Upper lobe of left lung (tissue), 6 donors: ENCODE measurements at regions not wholly inside any gene's neighbourhood (a gene's known extent, or its start where the extent isn't known, plus 50 kb on each side); places are given as distances from the start of the nearest gene placed in this dataset.
A peak's percentile ranks its signal among the peaks of the same experiment; 100 is the strongest.

Source experiments
- ATAC-seq, 2 donors: fragments of 200-7000 bp; cut with Tn5 transposase; one replicate each; pipeline ENCODE4 v1.9.1; 2022; ENCODE audit warnings: mild to moderate bottlenecking in 2 of 2, moderate library complexity in 2 of 2; ENCODE audit not compliant: low FRiP score in 2 of 2
- DNase-seq, 2 donors: peaks; one replicate each; pipeline ENCODE4 v3.0.0-alpha.2; 2019 to 2020
- H3K27ac ChIP-seq, 4 donors: fragments of 200-600 bp; sonication (generic); one replicate each; pipeline ENCODE4 v1.5.1; 2016 to 2019
- H3K27me3 ChIP-seq, 4 donors: fragments of 200-600 bp; sonication (generic); one replicate each; pipeline ENCODE4 v1.5.1; 2017 to 2019
- H3K36me3 ChIP-seq, 4 donors: fragments of 200-600 bp; sonication (generic); one replicate each; pipeline ENCODE4 v1.5.1; 2016 to 2019
- H3K4me1 ChIP-seq, 4 donors: fragments of 200-600 bp; sonication (generic); one replicate each; pipeline ENCODE4 v1.5.1; 2018 to 2019
- H3K4me3 ChIP-seq, 4 donors: fragments of 200-600 bp; sonication (generic); one replicate each; pipeline ENCODE4 v1.5.1; 2017 to 2019; ENCODE audit warnings: mild to moderate bottlenecking in 2 of 4, moderate library complexity in 1 of 4
- H3K9me3 ChIP-seq, 4 donors: fragments of 200-600 bp; sonication (generic); one replicate each; pipeline ENCODE4 v1.5.1; 2018 to 2019
- CTCF ChIP-seq, 6 experiments: fragments of 450-650 bp in 4 of 6; fragments of 200-600 bp in 2 of 6; sonication (generic) in 2 of 6; IDR thresholded peaks; one replicate each; pipeline ENCODE4 v1.5.1; 2016 to 2019; ENCODE audit warnings: antibody characterized with exemption in 6 of 6
- EP300 ChIP-seq, 4 donors: sonication (generic); formaldehyde crosslinking; IDR thresholded peaks; one replicate each; pipeline ENCODE4 v1.5.1; 2017; ENCODE audit warnings: antibody characterized with exemption in 4 of 4, control low read depth in 2 of 4
- POLR2A ChIP-seq, 4 donors: fragments of 450-650 bp; IDR thresholded peaks; one replicate each; pipeline ENCODE4 v1.5.1; 2016 to 2017; ENCODE audit warnings: antibody characterized with exemption in 4 of 4, mild to moderate bottlenecking in 2 of 4
- POLR2AphosphoS5 ChIP-seq, 2 donors: sonication (generic); formaldehyde crosslinking; IDR thresholded peaks; one replicate each; pipeline ENCODE4 v1.5.1; 2017; ENCODE audit warnings: antibody characterized with exemption in 2 of 2
- WGBS, 2 donors: methylation state at CpG; one replicate each; pipeline ENCODE4 v1.1.5; 2017 to 2018; 5-methylcytosine and 5-hydroxymethylcytosine counted together
- donor health status: DM: no; HTN: no; CAD: no; lungs with moderate emphysema.
- donor health status: DM: no; HTN: yes; CAD: no; lungs with severe emphysema.

DNA sequence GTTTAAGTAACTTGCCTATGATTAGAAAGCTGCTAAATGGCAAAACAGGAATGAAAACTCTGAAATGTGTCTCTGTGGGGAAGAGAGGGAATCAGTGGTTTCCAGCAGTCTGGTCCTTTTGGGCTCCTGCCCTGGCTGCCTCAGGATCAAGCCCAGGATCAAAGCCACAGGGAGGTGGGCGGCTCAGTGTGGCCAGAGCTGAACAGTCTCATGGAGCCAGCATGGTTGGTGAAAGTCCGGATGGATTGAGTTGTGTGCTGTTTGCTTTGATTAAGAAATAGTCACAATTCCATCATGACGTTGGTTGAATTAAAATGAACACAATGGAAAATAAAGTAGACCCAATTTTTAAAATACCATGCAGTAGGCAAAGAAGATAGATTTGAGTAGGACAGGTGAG lies 344.2 kb downstream of the LPIN1 start:
- no peak overlapping the region for H3K4me3 ChIP-seq
- ATAC-seq = no peak
- no peak for DNase-seq
- TF ChIP-seq CTCF (IDR thresholded peaks at IDR 0.05) = no peak
- WGBS, 2 donors = 90 to 98% methylated on average over 3 of the region's 3 CpGs
- no peaks in the 10 kb centered on the region for H3K27me3 ChIP-seq
- H3K27ac ChIP-seq = no peak overlapping the region
- no peaks in the 10 kb centered on the region for H3K36me3 ChIP-seq
- no peaks in the 10 kb centered on the region for H3K4me1 ChIP-seq
- no peaks in the 10 kb centered on the region for H3K9me3 ChIP-seq

DNA sequence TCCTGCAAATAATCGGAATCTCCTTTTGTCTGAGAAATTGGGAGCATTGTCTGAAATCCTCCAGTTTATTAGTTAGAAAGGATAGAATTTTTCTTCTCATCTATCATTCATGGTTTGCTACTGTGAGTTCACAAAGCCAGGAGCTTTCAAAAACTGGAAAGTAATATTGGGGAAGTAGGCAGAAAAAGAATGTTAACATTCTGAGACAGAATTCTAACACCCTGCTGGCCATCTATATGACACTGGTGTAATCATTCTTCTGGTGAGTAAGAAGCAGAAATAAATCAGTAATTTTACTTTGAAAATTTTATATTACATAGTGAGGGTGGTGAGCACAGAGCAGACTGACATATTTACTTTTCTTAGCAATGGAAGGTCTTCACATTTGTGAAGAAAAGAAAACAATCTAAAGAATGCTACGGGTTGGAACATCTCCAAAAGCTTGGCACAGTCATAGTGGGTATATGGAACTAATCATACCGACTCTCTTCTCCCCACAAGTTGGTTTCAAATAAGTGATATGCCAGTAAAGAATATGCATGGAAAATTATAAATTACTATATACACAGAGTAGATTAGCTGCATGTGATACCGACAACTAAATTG lies 344.9 kb downstream of the LPIN1 start:
- no peak overlapping the region for H3K27ac ChIP-seq
- H3K4me3 ChIP-seq = no peak overlapping the region
- no peak for DNase-seq
- no peaks in the 10 kb centered on the region for H3K4me1 ChIP-seq
- no peaks in the 10 kb centered on the region for H3K27me3 ChIP-seq
- no peaks in the 10 kb centered on the region for H3K36me3 ChIP-seq
- TF ChIP-seq EP300 (IDR thresholded peaks at IDR 0.05) (no peak), CTCF (IDR thresholded peaks at IDR 0.05) (no peak), POLR2AphosphoS5 (IDR thresholded peaks at IDR 0.05) (no peak), POLR2A (IDR thresholded peaks at IDR 0.05) (no peak)
- WGBS, 2 donors = 75 to 80% methylated on average over 4 of the region's 4 CpGs
- no peaks in the 10 kb centered on the region for H3K9me3 ChIP-seq
- no peak for ATAC-seq

DNA sequence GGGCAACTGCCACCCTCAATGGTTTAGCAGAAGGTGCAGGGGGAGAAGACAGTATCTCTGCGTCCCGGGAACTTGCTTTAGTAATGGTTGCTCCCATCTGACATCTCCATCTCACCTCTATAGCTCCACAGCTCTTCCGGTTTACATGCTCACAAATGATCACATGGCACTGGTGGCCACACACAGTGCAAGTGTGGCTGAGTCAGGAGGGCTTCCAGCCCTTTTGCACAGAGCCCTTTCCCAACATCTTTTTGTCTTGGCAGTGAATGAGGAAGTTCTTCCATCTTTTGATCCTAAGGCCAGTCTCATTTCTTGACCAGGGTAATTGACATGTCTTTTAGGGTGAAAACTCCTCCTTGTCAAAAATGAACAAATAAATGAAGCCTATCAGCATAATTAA lies 347.7 kb downstream of the LPIN1 start:
- peak in 1 of 2 donors; percentile 14 for ATAC-seq

DNA sequence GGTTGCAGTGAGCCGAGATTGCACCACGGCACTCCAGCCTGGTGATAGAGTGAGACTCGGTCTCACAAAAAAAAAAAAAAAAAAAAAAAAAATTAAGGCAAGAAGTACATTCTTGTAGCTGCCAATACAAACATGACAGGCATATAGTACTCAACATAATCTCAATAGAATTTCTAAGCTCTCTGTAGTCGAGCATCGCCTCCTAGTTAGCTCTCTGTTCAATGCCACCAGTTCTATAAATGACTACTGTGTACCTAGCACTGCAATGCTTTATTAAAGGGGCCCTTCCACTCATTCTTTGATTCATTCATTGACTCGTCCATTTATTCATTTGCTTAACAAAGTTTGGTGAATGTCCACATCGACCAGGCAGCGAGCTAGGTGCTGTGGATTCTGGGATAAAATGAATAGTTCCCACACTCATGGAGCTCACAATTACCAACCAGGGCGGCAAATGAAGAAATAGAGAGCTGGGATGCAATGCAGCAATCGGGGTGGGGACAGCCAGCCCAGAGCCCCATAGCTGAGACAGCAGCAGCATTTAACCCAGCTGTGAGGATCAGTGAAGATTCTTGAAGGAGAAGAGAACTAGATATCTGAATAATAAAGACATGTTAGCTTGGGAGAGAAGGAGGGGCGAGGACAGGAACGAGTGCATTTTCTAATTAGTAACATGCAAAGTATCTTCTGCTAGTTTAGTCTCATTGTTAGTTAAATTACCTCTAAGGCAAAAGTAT lies 349.8 kb downstream of the LPIN1 start:
- Histone ChIP-seq H3K27ac (no peak overlapping the region), H3K27me3 (no peaks in the 10 kb centered on the region), H3K4me1 (no peaks in the 10 kb centered on the region), H3K9me3 (no peaks in the 10 kb centered on the region), H3K36me3 (no peaks in the 10 kb centered on the region), H3K4me3 (no peak overlapping the region)
- ATAC-seq (no peak), DNase-seq (no peak)
- TF ChIP-seq EP300 (IDR thresholded peaks at IDR 0.05) = no peak
- no peak for TF ChIP-seq POLR2AphosphoS5 (IDR thresholded peaks at IDR 0.05)
- TF ChIP-seq CTCF (IDR thresholded peaks at IDR 0.05) = no peak
- no peak for TF ChIP-seq POLR2A (IDR thresholded peaks at IDR 0.05)
- WGBS, 2 donors = 68 to 81% methylated on average over 12 of the region's 12 CpGs

More for the DNA sequence above, 347.7 kb downstream of the LPIN1 start:
- Histone ChIP-seq H3K4me1 (no peaks in the 10 kb centered on the region), H3K36me3 (no peaks in the 10 kb centered on the region), H3K27ac (no peak overlapping the region), H3K27me3 (no peaks in the 10 kb centered on the region), H3K9me3 (no peaks in the 10 kb centered on the region), H3K4me3 (no peak overlapping the region)
- TF ChIP-seq EP300 (IDR thresholded peaks at IDR 0.05) = no peak
- no peak for DNase-seq
- 90 to 100% methylated on average over 3 of the region's 3 CpGs for WGBS, 2 donors

GRCh38 chr2:12096788-12097449 lies 350.5 kb downstream of the LPIN1 start:
- no peaks in the 10 kb centered on the region for H3K4me1 ChIP-seq
- WGBS, 2 donors = 71 to 74% methylated on average over 7 of the region's 7 CpGs

More at GRCh38 chr2:12096788-12097449, 350.5 kb downstream of the LPIN1 start:
- Histone ChIP-seq H3K9me3 (no peaks in the 10 kb centered on the region), H3K27ac (no peak overlapping the region), H3K36me3 (no peaks in the 10 kb centered on the region), H3K27me3 (no peaks in the 10 kb centered on the region), H3K4me3 (no peak overlapping the region)
- TF ChIP-seq POLR2A (IDR thresholded peaks at IDR 0.05) (no peak), POLR2AphosphoS5 (IDR thresholded peaks at IDR 0.05) (no peak), EP300 (IDR thresholded peaks at IDR 0.05) (no peak), CTCF (IDR thresholded peaks at IDR 0.05) (no peak)
- no peak for ATAC-seq
- DNase-seq = no peak
